GM18951 (cell line): ENCODE measurements at regions not wholly inside any gene's neighbourhood (a gene's known extent, or its start where the extent isn't known, plus 50 kb on each side); places are given as distances from the start of the nearest gene placed in this dataset.
"Not testable (repeated sequence)": the region's sequence is repeated elsewhere in the genome, so short reads cannot be mapped to it uniquely, and the experiment has no call there.

Source experiments
- POLR2A ChIP-seq: IDR thresholded peaks from 4 replicates; pipeline ENCODE4 v1.6.1; 2011; ENCODE audit warnings: mild to moderate bottlenecking; ENCODE audit not compliant: insufficient read length, insufficient read depth; ENCODE audit errors: extremely low read depth
- in situ Hi-C: fragments of 300-500 bp; cut with MboI; formaldehyde crosslinking; loops from one replicate; pipeline ENCODE4 v1.12.0; 2022; ENCODE audit warnings: low sequenced_read_pairs, mixed read lengths, inconsistent platforms; ENCODE audit not compliant: unreplicated experiment

DNA sequence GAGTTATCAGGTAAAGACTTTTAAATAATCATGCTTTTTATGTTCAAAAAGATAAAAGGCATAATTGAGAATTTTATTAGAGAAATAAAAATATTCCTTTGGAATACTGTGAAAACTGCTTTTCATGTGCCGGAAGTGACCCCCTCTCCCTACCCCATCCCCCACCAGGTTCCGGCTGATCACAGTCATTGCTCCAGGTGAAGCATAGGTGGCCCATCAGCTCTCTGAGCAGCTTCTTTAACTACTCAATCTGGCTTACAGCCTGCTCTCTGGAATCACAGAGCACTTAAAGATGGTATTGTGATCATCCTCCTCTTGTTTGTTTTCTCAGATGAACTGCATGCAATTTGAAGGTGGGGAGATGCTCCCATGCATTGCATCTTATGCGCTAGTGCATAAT is 257.7 kb downstream of the EN1 start:
- in situ Hi-C loops, result no loop called here
- no peak for TF ChIP-seq POLR2A

DNA sequence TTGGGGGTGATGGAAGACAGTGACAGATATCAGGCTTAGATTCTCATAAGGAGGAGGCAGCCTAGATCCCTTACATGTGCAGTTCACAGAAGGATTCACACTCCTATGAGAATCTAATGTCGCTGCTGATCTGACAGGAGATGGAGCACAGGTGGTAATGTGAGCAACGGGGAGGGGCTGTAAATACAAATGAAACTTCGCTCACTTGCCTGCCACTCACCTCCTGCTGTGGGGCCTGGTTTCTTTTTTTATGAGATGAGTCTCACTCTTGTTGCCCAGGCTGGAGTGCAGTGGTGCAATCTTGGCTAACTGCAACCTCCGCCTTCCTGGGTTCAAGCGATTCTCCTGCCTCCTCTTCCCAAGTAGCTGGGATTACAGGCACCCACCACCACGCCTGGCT is 258.6 kb downstream of the EN1 start:
- TF ChIP-seq POLR2A, result no peak
- in situ Hi-C loops, result no loop called here

- in situ Hi-C loops, result no loop called here
- no peak for TF ChIP-seq POLR2A
Observed at GRCh38 chr2:118586312-118586711, 261.1 kb downstream of the EN1 start.

GRCh38 chr2:118584877-118585276 is 262.6 kb downstream of the EN1 start:
- TF ChIP-seq POLR2A, result no peak
- in situ Hi-C loops, result no loop called here

- in situ Hi-C loops, result no loop called here
- TF ChIP-seq POLR2A, result no peak
Observed at GRCh38 chr2:118584062-118584749, 263.2 kb downstream of the EN1 start.

DNA sequence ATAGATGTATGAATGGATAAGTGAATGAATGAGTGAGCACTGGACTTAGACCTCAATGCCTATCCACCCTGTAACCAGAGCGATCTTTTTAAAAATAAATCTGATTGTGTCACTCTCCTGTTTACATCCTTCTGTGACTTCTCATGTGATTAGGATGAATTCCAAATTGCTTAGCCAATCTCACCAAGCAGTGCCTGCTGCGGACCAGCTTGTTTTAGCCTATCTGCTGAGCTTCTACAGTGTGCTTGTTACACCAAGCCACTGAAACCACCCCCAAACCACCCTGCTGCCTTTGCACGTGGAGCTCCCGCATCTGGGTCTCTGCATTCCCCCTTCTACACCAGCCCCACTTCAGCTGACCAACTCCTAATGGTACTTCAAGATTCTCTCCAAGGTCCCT is 265.4 kb downstream of the EN1 start:
- in situ Hi-C loops, result no loop called here
- TF ChIP-seq POLR2A, result no peak

GRCh38 chr2:118580651-118581050 is 266.8 kb downstream of the EN1 start:
- in situ Hi-C loops, result no loop called here
- no peak for TF ChIP-seq POLR2A

DNA sequence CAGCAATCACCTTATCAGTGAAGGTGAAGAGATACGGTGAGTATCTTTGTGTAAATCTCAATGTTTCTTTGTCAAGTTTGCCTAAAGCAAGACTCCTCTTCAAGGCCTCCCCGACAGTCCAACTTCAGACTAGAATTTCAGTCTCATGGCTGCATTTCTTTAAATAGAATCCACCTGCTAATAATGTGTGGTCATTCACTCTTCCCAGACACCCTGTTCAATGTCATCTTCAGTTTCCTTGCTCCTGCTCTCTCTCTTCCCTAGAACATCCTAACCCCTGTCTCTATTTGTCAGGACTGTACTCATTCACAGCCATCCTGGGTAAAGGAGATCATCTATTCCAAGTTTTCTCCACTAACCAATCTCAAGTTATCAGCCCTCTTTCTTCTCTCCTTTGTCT is 267.3 kb downstream of the EN1 start:
- TF ChIP-seq POLR2A, result no peak
- in situ Hi-C loops, result no loop called here

GRCh38 chr2:118577202-118577601 is 270.2 kb downstream of the EN1 start:
- in situ Hi-C loops, result no loop called here
- TF ChIP-seq POLR2A, result no peak

DNA sequence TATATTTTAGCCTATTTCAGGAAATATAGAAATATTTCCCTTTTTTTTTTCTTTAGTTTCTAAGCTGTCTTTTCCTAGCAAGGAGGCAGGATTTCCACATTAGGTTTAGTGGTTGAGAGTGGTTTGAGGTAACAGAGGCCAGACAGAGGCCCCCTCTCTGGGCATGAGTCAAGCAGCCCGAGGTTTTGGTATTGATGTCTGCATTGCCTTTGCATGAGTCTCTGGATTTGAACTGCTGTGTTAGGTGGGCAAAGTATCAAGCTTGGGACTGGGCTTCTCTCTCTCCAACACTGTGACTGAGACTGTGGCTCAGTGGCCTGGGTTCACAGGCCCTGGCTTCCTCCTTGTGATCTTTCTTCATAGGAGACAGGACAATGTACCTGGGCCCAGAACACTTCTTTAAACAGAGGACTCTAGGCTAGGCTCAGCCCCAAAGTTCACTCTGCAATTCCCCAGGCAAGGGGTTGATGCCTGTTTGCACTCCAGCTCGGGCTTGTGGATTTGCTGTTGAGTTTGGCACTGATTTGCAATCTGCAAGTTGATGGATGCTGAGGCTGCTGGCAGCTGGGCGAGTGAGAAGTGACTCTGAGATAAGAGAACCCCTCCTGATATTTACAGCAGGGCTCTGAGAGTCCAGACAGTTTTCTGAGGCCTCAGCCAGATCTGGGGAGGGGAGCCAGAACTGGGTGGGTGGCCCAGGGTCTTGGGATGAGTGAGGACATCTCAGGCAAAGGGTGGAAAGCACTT is 271.2 kb downstream of the EN1 start:
- in situ Hi-C loops, result no loop called here
- TF ChIP-seq POLR2A, result no peak

DNA sequence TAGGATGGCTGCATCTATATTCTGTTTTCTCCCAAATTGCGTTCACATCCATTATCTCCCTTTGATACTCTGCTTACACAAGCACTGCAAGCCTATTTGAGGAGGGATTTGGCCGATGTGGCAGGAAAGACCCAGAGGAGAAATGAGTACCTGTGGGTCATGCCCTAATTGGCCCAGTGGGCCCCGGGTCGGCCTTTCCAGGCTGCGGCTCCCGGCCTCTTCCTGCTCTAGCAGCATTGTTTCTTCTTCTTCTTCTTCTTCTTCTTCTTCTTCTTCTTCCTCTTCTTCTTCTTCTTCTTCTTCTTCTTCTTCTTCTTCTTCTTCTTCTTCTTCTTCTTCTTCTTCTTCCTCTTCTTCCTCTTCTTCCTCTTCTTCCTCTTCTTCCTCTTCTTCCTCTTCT is 275.1 kb downstream of the EN1 start:
- in situ Hi-C loops, result not testable (repeated sequence)

GRCh38 chr2:118569876-118570535 is 277.4 kb downstream of the EN1 start:
- no peak for TF ChIP-seq POLR2A
- in situ Hi-C loops, result no loop called here

DNA sequence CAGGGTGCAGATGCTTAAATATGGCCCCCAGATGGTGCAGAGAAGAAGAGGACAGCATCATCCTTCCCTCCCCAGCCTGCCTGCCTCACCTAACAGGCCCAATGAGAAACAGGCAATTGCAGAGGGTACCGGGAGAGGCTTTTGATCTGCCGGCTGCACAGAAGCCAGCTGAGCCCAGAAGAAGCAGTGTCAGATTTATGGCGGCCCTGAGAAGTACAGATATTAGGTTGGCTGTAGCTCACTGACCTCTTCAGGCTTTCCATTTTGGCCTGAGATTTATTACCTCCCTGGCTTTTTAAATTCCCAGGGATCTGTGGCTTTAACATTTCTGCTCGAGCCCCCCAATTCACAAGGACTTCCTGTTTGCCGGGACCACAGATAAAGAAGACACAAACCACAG is 278.7 kb downstream of the EN1 start:
- TF ChIP-seq POLR2A, result no peak
- in situ Hi-C loops, result no loop called here

GRCh38 chr2:118565786-118566540 is 281.5 kb downstream of the EN1 start:
- TF ChIP-seq POLR2A, result no peak
- in situ Hi-C loops, result no loop called here

- in situ Hi-C loops, result no loop called here
- TF ChIP-seq POLR2A, result no peak
Observed at GRCh38 chr2:118565301-118565700, 282.1 kb downstream of the EN1 start.
